GM21515 (cell line): ENCODE measurements at regions not wholly inside any gene's neighbourhood (a gene's known extent, or its start where the extent isn't known, plus 50 kb on each side); places are given as distances from the start of the nearest gene placed in this dataset.

Experiments used
- ATAC-seq: cut with Tn5 transposase; IDR thresholded peaks from one replicate; pipeline ENCODE4 v1.9.1; 2021; ENCODE audit not compliant: unreplicated experiment

- ATAC-seq: no peak
These were observed 174.7 kb downstream of the ACKR3 start for GRCh38 chr2:236744281-236744705.

- no peak for ATAC-seq
These were observed 175.1 kb downstream of the ACKR3 start for GRCh38 chr2:236744716-236745115.

GRCh38 chr2:236745420-236746210, 176.0 kb downstream of the ACKR3 start:
- ATAC-seq: no peak

- no peak for ATAC-seq
These were observed 177.2 kb downstream of the ACKR3 start for GRCh38 chr2:236746833-236747232.

- ATAC-seq: no peak
These were observed 177.8 kb downstream of the ACKR3 start for GRCh38 chr2:236747426-236747825.

- ATAC-seq: no peak
These were observed 178.3 kb downstream of the ACKR3 start for GRCh38 chr2:236747925-236748324.

GRCh38 chr2:236748385-236748784, 178.8 kb downstream of the ACKR3 start:
- ATAC-seq: no peak

GRCh38 chr2:236748801-236749200, 179.2 kb downstream of the ACKR3 start:
- no peak for ATAC-seq

GRCh38 chr2:236749346-236749745, 179.7 kb downstream of the ACKR3 start:
- ATAC-seq: no peak

GRCh38 chr2:236752096-236752495, 182.5 kb downstream of the ACKR3 start:
- no peak for ATAC-seq

- ATAC-seq: no peak
These were observed 184.1 kb downstream of the ACKR3 start for GRCh38 chr2:236753606-236754270.

GRCh38 chr2:236754271-236754944, 184.8 kb downstream of the ACKR3 start:
- ATAC-seq: no peak

- ATAC-seq: no peak
These were observed 185.7 kb downstream of the ACKR3 start for GRCh38 chr2:236755278-236755840.

GRCh38 chr2:236758406-236758805, 188.8 kb downstream of the ACKR3 start:
- ATAC-seq: no peak

GRCh38 chr2:236760246-236760645, 190.6 kb downstream of the ACKR3 start:
- no peak for ATAC-seq

- ATAC-seq: no peak
These were observed 191.7 kb downstream of the ACKR3 start for GRCh38 chr2:236761358-236761757.

GRCh38 chr2:236762628-236763027, 193.0 kb downstream of the ACKR3 start:
- ATAC-seq: no peak

GRCh38 chr2:236763857-236764256, 194.2 kb downstream of the ACKR3 start:
- no peak for ATAC-seq

GRCh38 chr2:236764716-236765115, 195.1 kb downstream of the ACKR3 start:
- ATAC-seq: no peak

GRCh38 chr2:236765478-236765877, 195.9 kb downstream of the ACKR3 start:
- ATAC-seq: no peak

- no peak for ATAC-seq
These were observed 197.2 kb downstream of the ACKR3 start for GRCh38 chr2:236766850-236767249.

GRCh38 chr2:236767941-236768340, 198.3 kb downstream of the ACKR3 start:
- ATAC-seq: no peak
